ENCODE measurements at regions not wholly inside any gene's neighbourhood (a gene's known extent, or its start where the extent isn't known, plus 50 kb on each side); places are given as distances from the start of the nearest gene placed in this dataset.

GRCh38 chr1:187408212-187409004 is 579.7 kb downstream of the PLA2G4A start:
- Mint-ChIP-seq H3K4me1 (no peaks in the 10 kb centered on the region), H3K27ac (no peak overlapping the region), H3K4me3 (no peak overlapping the region), H3K36me3 (peaks cover 0 to 5% (median 0%) of the 10 kb centered on the region in 3 donors), H3K27me3 (ENCODE audit: low read depth in 3 of 3) (peaks cover 0 to 2% (median 0%) of the 10 kb centered on the region in 3 donors), H3K9me3 (peaks cover 6 to 71% (median 23%) of the 10 kb centered on the region in 6 donors)
- DNase-seq, result no peak

- Mint-ChIP-seq H3K4me1 (no peaks in the 10 kb centered on the region), H3K4me3 (no peak overlapping the region), H3K36me3 (peaks cover 0 to 5% (median 0%) of the 10 kb centered on the region in 3 donors), H3K9me3 (peaks cover 6 to 74% (median 22%) of the 10 kb centered on the region in 6 donors), H3K27me3 (ENCODE audit: low read depth in 3 of 3) (peaks cover 0 to 2% (median 0%) of the 10 kb centered on the region in 3 donors), H3K27ac (no peak overlapping the region)
- no peak for DNase-seq
These were observed 580.6 kb downstream of the PLA2G4A start for GRCh38 chr1:187409341-187409740.

DNA sequence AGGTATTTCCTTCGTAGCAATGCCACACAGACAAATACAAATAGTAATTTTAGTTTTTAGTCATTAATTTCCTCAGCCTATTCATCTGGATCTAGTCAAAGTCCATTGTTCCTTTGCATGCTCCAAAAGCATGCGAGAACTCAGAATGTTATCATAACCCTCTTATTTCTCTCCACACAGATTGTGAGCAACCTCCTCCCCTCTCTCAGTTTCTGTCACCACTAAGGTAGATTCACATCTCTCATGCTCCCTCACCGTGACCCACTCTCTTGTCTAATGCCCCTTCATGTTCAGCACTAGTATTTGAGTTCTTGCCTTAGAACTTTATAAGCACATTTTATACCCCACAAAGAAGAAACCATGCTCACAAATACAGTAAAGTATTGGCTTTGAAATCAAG is 582.4 kb downstream of the PLA2G4A start:
- no peaks in the 10 kb centered on the region for H3K4me1 Mint-ChIP-seq
- peaks cover 0 to 4% (median 0%) of the 10 kb centered on the region in 3 donors for H3K27me3 Mint-ChIP-seq (ENCODE audit: low read depth in 3 of 3)
- no peak overlapping the region for H3K27ac Mint-ChIP-seq
- H3K36me3 Mint-ChIP-seq, result peaks cover 0 to 9% (median 0%) of the 10 kb centered on the region in 3 donors
- H3K9me3 Mint-ChIP-seq, result peaks cover 4 to 68% (median 20%) of the 10 kb centered on the region in 6 donors
- no peak for DNase-seq
- H3K4me3 Mint-ChIP-seq, result no peak overlapping the region

GRCh38 chr1:187413405-187414169 is 584.8 kb downstream of the PLA2G4A start:
- DNase-seq, result no peak
- Mint-ChIP-seq H3K27ac (no peak overlapping the region), H3K36me3 (peaks cover 0 to 4% (median 0%) of the 10 kb centered on the region in 3 donors), H3K4me3 (no peak overlapping the region), H3K27me3 (ENCODE audit: low read depth in 3 of 3) (peaks cover 0 to 4% (median 0%) of the 10 kb centered on the region in 3 donors), H3K4me1 (no peaks in the 10 kb centered on the region), H3K9me3 (peaks cover 2 to 65% (median 26%) of the 10 kb centered on the region in 6 donors)

GRCh38 chr1:187415065-187415464 is 586.3 kb downstream of the PLA2G4A start:
- no peak overlapping the region for H3K27ac Mint-ChIP-seq
- peaks cover 0 to 4% (median 0%) of the 10 kb centered on the region in 3 donors for H3K36me3 Mint-ChIP-seq
- H3K9me3 Mint-ChIP-seq, result peaks cover 0 to 63% (median 25%) of the 10 kb centered on the region in 6 donors
- no peaks in the 10 kb centered on the region for H3K4me1 Mint-ChIP-seq
- no peak overlapping the region for H3K4me3 Mint-ChIP-seq
- H3K27me3 Mint-ChIP-seq (ENCODE audit: low read depth in 3 of 3), result peaks cover 0 to 4% (median 0%) of the 10 kb centered on the region in 3 donors
- no peak for DNase-seq

GRCh38 chr1:187417520-187417919 is 588.8 kb downstream of the PLA2G4A start:
- no peak for DNase-seq
- H3K9me3 Mint-ChIP-seq, result peaks cover 0 to 59% (median 22%) of the 10 kb centered on the region in 6 donors
- no peak overlapping the region for H3K4me3 Mint-ChIP-seq
- H3K27ac Mint-ChIP-seq, result no peak overlapping the region
- peaks cover 0 to 2% (median 0%) of the 10 kb centered on the region in 3 donors for H3K27me3 Mint-ChIP-seq (ENCODE audit: low read depth in 3 of 3)
- H3K4me1 Mint-ChIP-seq, result no peaks in the 10 kb centered on the region
- peaks cover 0 to 4% (median 0%) of the 10 kb centered on the region in 3 donors for H3K36me3 Mint-ChIP-seq

DNA sequence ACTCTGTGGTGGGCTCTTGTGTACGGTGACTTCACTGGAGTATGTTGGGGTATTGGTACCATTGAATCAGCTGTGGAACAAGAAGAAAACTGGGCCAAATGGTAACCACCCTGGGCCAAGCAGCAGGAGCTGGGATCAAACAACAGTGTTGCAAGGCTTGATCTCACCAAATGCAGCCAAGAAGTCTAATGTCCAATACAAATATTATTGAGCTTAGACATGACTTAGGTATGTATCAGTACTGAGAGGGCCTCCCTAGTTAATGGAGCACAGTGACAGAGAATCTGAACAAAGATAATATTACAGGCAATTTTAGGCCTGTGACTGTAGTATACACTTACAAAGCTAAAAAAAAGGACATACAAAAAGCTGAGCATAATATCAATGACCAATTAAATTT is 604.8 kb downstream of the PLA2G4A start:
- Mint-ChIP-seq H3K9me3 (peaks cover 3 to 27% (median 11%) of the 10 kb centered on the region in 6 donors), H3K27ac (no peak overlapping the region), H3K4me3 (no peak overlapping the region), H3K36me3 (no peaks in the 10 kb centered on the region), H3K27me3 (ENCODE audit: low read depth in 3 of 3) (peaks cover 0 to 2% (median 0%) of the 10 kb centered on the region in 3 donors), H3K4me1 (no peaks in the 10 kb centered on the region)
- DNase-seq, result no peak

GRCh38 chr1:187442603-187443002 is 613.9 kb downstream of the PLA2G4A start:
- Mint-ChIP-seq H3K36me3 (peaks cover 0 to 5% (median 0%) of the 10 kb centered on the region in 3 donors), H3K27me3 (ENCODE audit: low read depth in 3 of 3) (peaks cover 0 to 3% (median 2%) of the 10 kb centered on the region in 3 donors), H3K4me3 (no peak overlapping the region), H3K27ac (no peak overlapping the region), H3K9me3 (peaks cover 6 to 59% (median 20%) of the 10 kb centered on the region in 6 donors), H3K4me1 (no peaks in the 10 kb centered on the region)
- DNase-seq, result no peak

GRCh38 chr1:187443939-187444338 is 615.2 kb downstream of the PLA2G4A start:
- peaks cover 7 to 63% (median 20%) of the 10 kb centered on the region in 6 donors for H3K9me3 Mint-ChIP-seq
- peaks cover 0 to 3% (median 2%) of the 10 kb centered on the region in 3 donors for H3K27me3 Mint-ChIP-seq (ENCODE audit: low read depth in 3 of 3)
- H3K27ac Mint-ChIP-seq, result no peak overlapping the region

DNA sequence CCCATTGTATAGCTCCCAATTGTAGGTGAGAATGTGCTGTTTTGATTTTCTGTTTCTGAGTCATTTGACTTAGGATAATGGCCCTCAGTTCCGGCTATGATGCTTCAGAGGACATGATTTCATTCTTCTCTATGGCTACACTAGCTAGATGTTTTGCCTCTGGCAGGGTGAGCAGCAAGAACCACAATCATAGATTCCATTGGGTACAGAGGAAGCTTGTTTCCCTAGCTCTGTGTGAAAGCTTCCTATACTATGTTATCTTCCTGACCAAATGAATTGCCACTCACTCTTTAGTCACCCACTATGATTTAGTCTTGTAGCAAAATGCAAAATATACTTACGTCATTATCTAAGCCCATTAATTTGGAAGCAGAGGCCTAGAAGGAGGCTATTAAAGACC is 616.3 kb downstream of the PLA2G4A start:
- no peaks in the 10 kb centered on the region for H3K4me1 Mint-ChIP-seq
- H3K4me3 Mint-ChIP-seq, result no peak overlapping the region
- no peak for DNase-seq
- H3K27me3 Mint-ChIP-seq (ENCODE audit: low read depth in 3 of 3), result peaks cover 0 to 3% (median 2%) of the 10 kb centered on the region in 3 donors
- H3K9me3 Mint-ChIP-seq, result peaks cover 7 to 59% (median 20%) of the 10 kb centered on the region in 6 donors
- no peak overlapping the region for H3K27ac Mint-ChIP-seq
- peaks cover 0 to 5% (median 0%) of the 10 kb centered on the region in 3 donors for H3K36me3 Mint-ChIP-seq

More at GRCh38 chr1:187443939-187444338, 615.2 kb downstream of the PLA2G4A start:
- DNase-seq, result no peak
- Mint-ChIP-seq H3K4me1 (no peaks in the 10 kb centered on the region), H3K4me3 (no peak overlapping the region), H3K36me3 (peaks cover 0 to 5% (median 0%) of the 10 kb centered on the region in 3 donors)

DNA sequence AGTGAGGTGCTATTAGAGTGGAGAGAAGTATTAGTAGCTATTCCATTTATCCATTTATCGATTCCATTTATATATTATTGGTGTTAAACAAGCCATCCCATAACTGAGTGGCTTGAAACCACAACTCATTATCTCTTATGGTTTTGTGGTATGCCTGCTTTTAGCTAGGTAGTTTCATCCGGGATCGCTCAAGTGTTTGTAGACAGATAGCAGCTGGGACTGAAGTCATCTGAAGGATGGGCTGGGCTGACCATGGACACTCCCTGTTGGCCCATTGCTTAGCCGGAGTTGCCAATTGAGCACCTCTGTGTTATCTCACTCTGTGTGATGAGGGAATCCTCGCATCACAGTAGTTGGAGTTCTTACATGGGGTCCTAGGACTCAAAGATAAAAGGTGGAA is 622.5 kb downstream of the PLA2G4A start:
- no peak for DNase-seq
- H3K4me1 Mint-ChIP-seq, result no peaks in the 10 kb centered on the region
- no peak overlapping the region for H3K27ac Mint-ChIP-seq
- H3K9me3 Mint-ChIP-seq, result peaks cover 4 to 31% (median 12%) of the 10 kb centered on the region in 6 donors
- H3K36me3 Mint-ChIP-seq, result no peaks in the 10 kb centered on the region
- H3K4me3 Mint-ChIP-seq, result no peak overlapping the region
- H3K27me3 Mint-ChIP-seq (ENCODE audit: low read depth in 3 of 3), result peaks cover 0 to 5% (median 2%) of the 10 kb centered on the region in 3 donors

GRCh38 chr1:187454010-187454409 is 625.3 kb downstream of the PLA2G4A start:
- peaks cover 0 to 2% (median 2%) of the 10 kb centered on the region in 3 donors for H3K27me3 Mint-ChIP-seq (ENCODE audit: low read depth in 3 of 3)
- no peak overlapping the region for H3K27ac Mint-ChIP-seq
- no peaks in the 10 kb centered on the region for H3K4me1 Mint-ChIP-seq
- H3K4me3 Mint-ChIP-seq, result no peak overlapping the region
- H3K36me3 Mint-ChIP-seq, result no peaks in the 10 kb centered on the region
- H3K9me3 Mint-ChIP-seq, result peaks cover 0 to 26% (median 10%) of the 10 kb centered on the region in 6 donors
- DNase-seq, result no peak

- H3K4me1 Mint-ChIP-seq, result no peaks in the 10 kb centered on the region
- DNase-seq, result no peak
- H3K27me3 Mint-ChIP-seq (ENCODE audit: low read depth in 3 of 3), result peaks cover 0 to 2% (median 2%) of the 10 kb centered on the region in 3 donors
- H3K36me3 Mint-ChIP-seq, result no peaks in the 10 kb centered on the region
- no peak overlapping the region for H3K4me3 Mint-ChIP-seq
- peaks cover 2 to 42% (median 15%) of the 10 kb centered on the region in 6 donors for H3K9me3 Mint-ChIP-seq
- no peak overlapping the region for H3K27ac Mint-ChIP-seq
These were observed 627.7 kb downstream of the PLA2G4A start for GRCh38 chr1:187456446-187456845.

- Mint-ChIP-seq H3K27ac (no peak overlapping the region), H3K4me3 (no peak overlapping the region), H3K9me3 (peaks cover 13 to 63% (median 29%) of the 10 kb centered on the region in 6 donors), H3K4me1 (no peaks in the 10 kb centered on the region), H3K27me3 (ENCODE audit: low read depth in 3 of 3) (peaks cover 0 to 2% (median 0%) of the 10 kb centered on the region in 3 donors), H3K36me3 (no peaks in the 10 kb centered on the region)
- no peak for DNase-seq
These were observed 631.3 kb downstream of the PLA2G4A start for GRCh38 chr1:187460093-187460492.
